HUES48 (cell line): ENCODE measurements at regions not wholly inside any gene's neighbourhood (a gene's known extent, or its start where the extent isn't known, plus 50 kb on each side); places are given as distances from the start of the nearest gene placed in this dataset.

Experiments
- H3K27ac ChIP-seq: one replicate; pipeline ENCODE4 v1.7.0; 2013; ENCODE audit warnings: low read depth, low read length, inconsistent platforms
- H3K27me3 ChIP-seq: 2 replicates; pipeline ENCODE4 v1.6.1; 2013; ENCODE audit warnings: mild to moderate bottlenecking, low read length; ENCODE audit not compliant: control insufficient read depth, insufficient read depth
- H3K36me3 ChIP-seq: 2 replicates; pipeline ENCODE4 v1.6.1; 2013; ENCODE audit warnings: low read length; ENCODE audit not compliant: control insufficient read depth, insufficient read depth
- H3K4me1 ChIP-seq: 2 replicates; pipeline ENCODE4 v1.6.1; 2013; ENCODE audit warnings: mild to moderate bottlenecking, low read length; ENCODE audit not compliant: control insufficient read depth, insufficient read depth
- H3K4me3 ChIP-seq: 2 replicates; pipeline ENCODE4 v1.5.1; 2013; ENCODE audit warnings: mild to moderate bottlenecking, low read depth, low read length
- H3K9ac ChIP-seq: 2 replicates; pipeline ENCODE4 v1.6.1; 2013; ENCODE audit warnings: mild to moderate bottlenecking, low read depth, low read length, moderate library complexity
- H3K9me3 ChIP-seq: 2 replicates; pipeline ENCODE4 v1.6.1; 2013; ENCODE audit warnings: low read length; ENCODE audit not compliant: control insufficient read depth, insufficient read depth

DNA sequence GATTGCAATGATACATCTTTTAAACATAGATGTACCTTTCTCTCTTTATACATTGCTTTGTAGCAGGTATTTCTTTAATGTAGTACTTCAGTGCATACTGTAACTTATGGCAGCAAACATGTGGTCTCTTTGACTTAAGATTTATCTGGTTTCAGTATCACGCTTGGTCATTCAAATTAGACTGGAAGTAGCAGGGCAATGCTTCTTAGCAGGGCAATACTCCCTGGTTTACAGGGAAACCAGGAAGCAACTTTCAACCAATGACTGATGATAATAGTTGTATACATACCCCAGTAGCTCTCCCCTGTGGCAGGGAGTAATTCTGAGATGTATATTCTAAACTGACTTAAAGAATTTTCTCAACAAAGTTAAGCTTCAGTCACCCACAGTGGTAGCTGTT, 761.1 kb upstream of the CDH10 start:
- H3K36me3 ChIP-seq, result 0 out of 2 replicates have a peak, but pooled peaks cover 6% of the 10 kb centered on the region
- no peaks in the 10 kb centered on the region; the same call in 1 of the 2 replicates for H3K9me3 ChIP-seq
- no peaks in the 10 kb centered on the region for H3K4me1 ChIP-seq
- no peak overlapping the region for H3K9ac ChIP-seq
- H3K4me3 ChIP-seq, result no peak overlapping the region
- H3K27me3 ChIP-seq, result no peaks in the 10 kb centered on the region
- no peak overlapping the region for H3K27ac ChIP-seq

GRCh38 chr5:25399878-25400480, 755.2 kb upstream of the CDH10 start:
- Histone ChIP-seq H3K9me3 (no peaks in the 10 kb centered on the region; the same call in 1 of the 2 replicates), H3K9ac (no peak overlapping the region), H3K36me3 (0 out of 2 replicates have a peak, but pooled peaks cover 4% of the 10 kb centered on the region), H3K27me3 (no peaks in the 10 kb centered on the region), H3K4me3 (no peak overlapping the region), H3K27ac (no peak overlapping the region), H3K4me1 (no peaks in the 10 kb centered on the region)

- Histone ChIP-seq H3K9me3 (no peaks in the 10 kb centered on the region), H3K4me1 (peaks cover 14% of the 10 kb centered on the region), H3K27me3 (no peaks in the 10 kb centered on the region), H3K4me3 (no peak overlapping the region), H3K36me3 (no peaks in the 10 kb centered on the region), H3K9ac (no peak overlapping the region), H3K27ac (no peak overlapping the region)
Measured at GRCh38 chr5:25393957-25394356, 749.2 kb upstream of the CDH10 start.

DNA sequence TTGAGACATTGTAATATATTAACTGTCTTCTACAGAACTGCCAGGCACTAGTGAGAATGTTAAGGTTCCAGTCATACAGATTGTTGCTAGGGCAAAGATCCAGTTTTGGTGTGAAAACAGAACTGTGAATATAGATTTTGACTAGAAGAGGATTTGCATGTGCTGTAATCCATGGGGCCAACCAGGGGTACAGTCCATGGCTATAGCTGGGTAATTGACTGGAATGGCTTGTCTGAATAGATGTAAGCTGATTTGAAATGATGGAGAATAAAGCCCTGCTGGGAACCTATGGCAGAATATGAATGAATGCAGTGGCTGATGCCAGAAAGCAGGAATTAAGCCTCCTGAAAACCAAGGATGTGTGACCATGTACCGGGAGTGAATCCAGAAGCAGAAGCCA, 748.5 kb upstream of the CDH10 start:
- H3K36me3 ChIP-seq, result no peaks in the 10 kb centered on the region
- no peaks in the 10 kb centered on the region for H3K9me3 ChIP-seq
- no peak overlapping the region for H3K4me3 ChIP-seq
- H3K27me3 ChIP-seq, result no peaks in the 10 kb centered on the region
- H3K4me1 ChIP-seq, result peaks cover 14% of the 10 kb centered on the region
- H3K27ac ChIP-seq, result no peak overlapping the region
- H3K9ac ChIP-seq, result no peak overlapping the region

DNA sequence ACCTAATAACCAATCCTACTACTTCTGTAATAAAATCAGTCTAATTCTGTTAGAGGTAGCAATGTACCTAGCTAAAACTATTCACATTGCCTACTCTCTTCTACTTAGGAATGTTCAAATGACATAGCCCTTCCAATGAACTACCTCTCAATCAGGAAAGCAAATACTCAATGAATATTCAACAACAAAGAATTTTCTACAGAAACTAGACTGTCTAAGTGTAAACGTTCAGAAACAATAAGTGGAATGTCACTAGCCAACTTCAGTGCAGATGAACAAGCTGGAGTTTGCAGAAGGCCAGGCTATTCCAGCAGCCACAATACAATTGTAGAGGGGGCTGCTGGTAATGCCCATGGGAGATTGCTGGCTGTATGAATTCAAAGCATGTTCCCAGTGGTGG, 743.2 kb upstream of the CDH10 start:
- Histone ChIP-seq H3K9ac (no peak overlapping the region), H3K4me3 (no peak overlapping the region), H3K27ac (no peak overlapping the region), H3K9me3 (peaks cover 12% of the 10 kb centered on the region), H3K4me1 (0 out of 2 replicates have a peak, but pooled peaks cover 3% of the 10 kb centered on the region), H3K36me3 (0 out of 2 replicates have a peak, but pooled peaks cover 4% of the 10 kb centered on the region), H3K27me3 (no peaks in the 10 kb centered on the region)

GRCh38 chr5:25362799-25363198, 718.0 kb upstream of the CDH10 start:
- Histone ChIP-seq H3K9me3 (no peaks in the 10 kb centered on the region), H3K4me3 (no peak overlapping the region), H3K36me3 (no peaks in the 10 kb centered on the region), H3K27ac (no peak overlapping the region), H3K4me1 (0 out of 2 replicates have a peak, but pooled peaks cover 7% of the 10 kb centered on the region), H3K9ac (no peak overlapping the region), H3K27me3 (no peaks in the 10 kb centered on the region)

GRCh38 chr5:25358919-25359318, 714.1 kb upstream of the CDH10 start:
- Histone ChIP-seq H3K9ac (no peak overlapping the region), H3K9me3 (no peaks in the 10 kb centered on the region), H3K27ac (no peak overlapping the region), H3K36me3 (no peaks in the 10 kb centered on the region), H3K4me3 (no peak overlapping the region), H3K27me3 (no peaks in the 10 kb centered on the region), H3K4me1 (no peaks in the 10 kb centered on the region)

DNA sequence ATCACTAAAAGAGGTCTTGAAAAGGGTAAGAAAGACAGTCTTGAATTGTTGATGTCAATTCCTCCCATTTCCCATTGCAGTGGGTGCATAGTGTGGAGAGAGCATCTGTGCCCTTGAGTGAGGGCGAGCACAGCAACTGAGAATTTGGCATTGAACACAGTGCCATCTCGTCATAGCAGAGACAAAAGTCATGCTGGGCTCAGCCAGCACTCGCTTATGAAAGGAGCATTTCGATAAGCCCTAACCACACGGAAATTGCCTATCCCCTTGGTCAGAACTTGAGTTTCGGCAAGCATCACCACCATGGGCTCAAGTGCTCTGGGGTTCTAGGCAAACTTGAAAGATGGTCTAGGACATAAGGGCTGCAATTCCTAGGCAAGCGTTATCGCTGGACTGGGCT, 712.8 kb upstream of the CDH10 start:
- Histone ChIP-seq H3K27me3 (no peaks in the 10 kb centered on the region), H3K36me3 (no peaks in the 10 kb centered on the region), H3K9me3 (no peaks in the 10 kb centered on the region), H3K4me1 (no peaks in the 10 kb centered on the region), H3K27ac (no peak overlapping the region), H3K9ac (no peak overlapping the region), H3K4me3 (no peak overlapping the region)

DNA sequence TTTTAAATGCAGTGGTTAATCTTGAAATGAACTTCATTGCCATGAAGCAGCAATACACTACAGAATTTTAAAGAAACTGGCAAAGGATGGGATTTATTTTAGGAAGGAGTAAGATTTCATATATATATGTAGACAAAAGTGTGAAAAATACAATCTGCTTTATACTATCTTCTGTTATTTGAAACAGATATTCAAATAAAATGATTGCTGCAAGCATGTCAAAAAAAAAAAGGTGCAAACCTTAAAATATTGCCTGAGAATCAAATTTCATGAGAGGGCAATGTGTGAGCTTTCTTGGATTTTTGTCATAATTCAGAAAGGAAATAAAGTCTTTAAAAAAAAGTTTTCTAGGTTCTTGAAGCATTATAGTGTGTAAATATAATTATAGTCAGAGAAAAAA, 705.0 kb upstream of the CDH10 start:
- Histone ChIP-seq H3K36me3 (no peaks in the 10 kb centered on the region), H3K27ac (no peak overlapping the region), H3K4me3 (no peak overlapping the region), H3K4me1 (peaks cover 13% of the 10 kb centered on the region; the same call in 1 of the 2 replicates), H3K9me3 (peaks cover 3% of the 10 kb centered on the region; the same call in 1 of the 2 replicates), H3K27me3 (no peaks in the 10 kb centered on the region), H3K9ac (no peak overlapping the region)

DNA sequence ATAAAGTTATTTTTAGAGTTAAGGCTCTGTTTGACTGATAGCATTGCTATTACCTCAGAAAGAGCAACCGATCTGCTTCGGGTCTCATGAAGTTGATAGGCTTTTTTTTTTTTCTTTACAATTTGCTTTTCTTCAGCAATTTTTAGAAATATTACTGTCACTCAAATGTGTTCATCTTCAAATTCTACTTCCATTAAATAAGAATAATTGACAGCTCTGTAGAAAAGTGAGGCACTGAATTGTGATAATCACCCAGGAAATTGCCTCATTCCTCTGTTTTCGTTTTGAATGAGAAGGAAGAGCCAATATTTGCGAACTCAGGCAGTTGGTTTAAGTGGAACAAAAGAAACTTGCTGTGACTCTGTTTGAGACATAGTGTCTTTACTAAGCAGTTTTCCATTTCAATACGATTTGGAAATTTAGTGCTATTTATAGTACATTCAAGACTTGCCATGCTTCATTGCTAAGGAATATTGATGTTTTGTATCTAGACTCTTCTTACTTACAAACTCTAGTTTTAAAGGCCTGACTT, 700.5 kb upstream of the CDH10 start:
- Histone ChIP-seq H3K27ac (peak overlapping the region; percentile 87), H3K9ac (no peak overlapping the region), H3K27me3 (no peaks in the 10 kb centered on the region)

DNA sequence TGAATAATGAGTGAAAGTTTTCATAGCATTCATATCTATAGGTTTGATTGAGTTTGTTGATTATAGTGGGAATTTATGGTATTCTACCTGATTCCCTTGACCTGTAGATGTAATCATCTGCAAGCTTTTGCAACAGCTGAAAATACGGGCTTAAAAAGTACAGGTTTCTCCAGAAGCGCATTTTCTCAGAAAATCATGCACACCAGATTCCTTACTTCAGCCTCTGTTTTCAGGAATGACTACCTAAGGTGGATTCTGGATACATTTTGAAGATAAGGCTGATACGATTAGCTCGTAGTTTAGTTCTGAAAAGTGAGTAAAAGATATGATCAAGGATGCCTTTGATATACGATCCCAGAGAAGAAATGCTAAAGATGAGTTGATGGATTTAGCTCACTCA, 694.8 kb upstream of the CDH10 start:
- Histone ChIP-seq H3K9me3 (no peaks in the 10 kb centered on the region), H3K36me3 (no peaks in the 10 kb centered on the region), H3K4me3 (no peak overlapping the region), H3K27me3 (no peaks in the 10 kb centered on the region), H3K9ac (no peak overlapping the region), H3K27ac (no peak overlapping the region), H3K4me1 (no peaks in the 10 kb centered on the region)

More for the DNA sequence above, 700.5 kb upstream of the CDH10 start:
- no peaks in the 10 kb centered on the region for H3K36me3 ChIP-seq
- peaks cover 3% of the 10 kb centered on the region; the same call in 1 of the 2 replicates for H3K9me3 ChIP-seq
- peak overlapping the region; percentile 20; the same call in 1 of the 2 replicates for H3K4me3 ChIP-seq
- peaks cover 13% of the 10 kb centered on the region; the same call in 1 of the 2 replicates for H3K4me1 ChIP-seq
